Posterior cingulate gyrus (tissue), 11 donors: ENCODE measurements at regions not wholly inside any gene's neighbourhood (a gene's known extent, or its start where the extent isn't known, plus 50 kb on each side); places are given as distances from the start of the nearest gene placed in this dataset.

Experiments
- DNase-seq, 10 donors: peaks; one replicate each; pipeline versions ENCODE4 v3.0.0 to v3.0.0-alpha.2; 2020 to 2021; ENCODE audit warnings: mixed read lengths in 3 of 10
- intact Hi-C: fragments of 100-400 bp; cut with DNase I; formaldehyde crosslinking; loops from one replicate; pipeline ENCODE4 v1.15.1; 2023

DNA sequence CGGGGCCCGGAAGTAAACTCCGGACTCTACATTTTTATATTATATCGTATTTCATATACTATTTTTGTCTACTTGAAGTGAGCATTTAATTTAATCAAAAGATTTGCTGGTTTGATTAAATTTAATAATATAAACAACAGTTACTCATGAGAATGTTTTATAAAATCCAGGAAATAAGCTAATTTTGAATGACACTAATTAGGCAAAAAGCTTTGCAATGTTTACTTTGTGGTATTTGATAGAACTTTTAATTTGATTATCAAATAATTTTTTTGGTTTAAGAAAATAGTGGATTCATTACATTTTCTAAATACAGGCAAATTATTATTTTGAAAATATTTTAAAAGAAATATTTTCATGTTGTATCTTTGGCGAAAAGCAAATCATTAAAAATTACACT, 900.4 kb upstream of the CDH2 start:
- DNase-seq: no peak
- intact Hi-C loops: no loop called here

DNA sequence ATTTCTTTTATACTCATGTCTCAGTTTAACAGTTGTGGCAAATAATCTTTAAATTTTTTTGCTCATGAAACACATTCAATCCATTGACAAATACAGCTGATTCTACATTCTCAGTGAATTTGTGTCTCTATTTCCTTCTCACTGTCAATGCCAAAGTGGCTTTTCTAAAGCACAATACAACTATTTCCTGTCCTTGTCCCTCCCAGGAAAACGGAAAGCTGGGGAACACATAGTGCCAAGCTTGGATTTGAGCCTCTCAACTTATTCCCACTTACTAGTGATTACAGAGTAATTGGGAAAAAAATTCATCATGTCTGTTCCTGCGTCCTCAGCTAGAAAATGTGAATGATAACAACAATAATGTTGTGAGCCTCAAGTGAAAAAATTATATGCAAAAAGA, 899.7 kb upstream of the CDH2 start:
- intact Hi-C loops: no loop called here

DNA sequence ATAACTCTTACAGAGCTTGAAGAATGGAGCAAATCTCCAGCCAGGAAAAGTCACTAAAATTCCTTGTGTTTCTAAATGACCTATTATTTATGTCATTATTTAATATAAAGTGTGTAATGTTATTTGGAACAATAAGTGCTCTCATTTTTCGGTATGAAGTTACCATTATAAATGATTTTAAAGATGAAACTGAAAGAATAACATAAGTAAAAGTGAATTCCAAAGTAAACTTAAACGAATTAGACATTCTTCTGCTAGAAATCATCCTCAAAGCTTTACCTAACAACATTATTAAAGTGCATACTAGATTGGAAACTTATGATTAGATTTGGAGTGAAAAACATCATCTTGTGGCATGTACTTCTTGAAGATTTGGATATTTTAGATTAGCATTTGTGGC, 897.2 kb upstream of the CDH2 start:
- intact Hi-C loops: no loop called here

More for the DNA sequence above, 899.7 kb upstream of the CDH2 start:
- DNase-seq: no peak

DNA sequence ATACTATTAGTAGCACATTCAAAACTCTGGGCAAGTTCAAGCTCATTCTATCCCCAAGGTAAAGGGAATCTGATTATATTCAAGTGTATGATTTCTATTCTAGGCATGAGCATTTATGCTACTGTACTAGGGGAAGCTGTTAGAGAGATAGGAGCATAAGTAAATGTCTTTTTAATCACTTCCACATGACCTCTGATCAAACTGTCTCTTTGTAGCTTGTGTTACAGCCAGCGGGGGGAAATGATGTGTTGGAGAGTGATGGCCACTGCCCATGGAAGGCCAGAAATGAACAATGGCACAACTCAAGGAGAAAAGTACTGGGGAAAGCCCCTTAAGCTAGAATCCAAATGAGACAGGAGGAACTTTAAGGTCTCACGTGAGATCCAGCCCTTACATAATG, 894.9 kb upstream of the CDH2 start:
- DNase-seq: no peak
- intact Hi-C loops: no loop called here

More for the DNA sequence above, 897.2 kb upstream of the CDH2 start:
- DNase-seq: no peak

DNA sequence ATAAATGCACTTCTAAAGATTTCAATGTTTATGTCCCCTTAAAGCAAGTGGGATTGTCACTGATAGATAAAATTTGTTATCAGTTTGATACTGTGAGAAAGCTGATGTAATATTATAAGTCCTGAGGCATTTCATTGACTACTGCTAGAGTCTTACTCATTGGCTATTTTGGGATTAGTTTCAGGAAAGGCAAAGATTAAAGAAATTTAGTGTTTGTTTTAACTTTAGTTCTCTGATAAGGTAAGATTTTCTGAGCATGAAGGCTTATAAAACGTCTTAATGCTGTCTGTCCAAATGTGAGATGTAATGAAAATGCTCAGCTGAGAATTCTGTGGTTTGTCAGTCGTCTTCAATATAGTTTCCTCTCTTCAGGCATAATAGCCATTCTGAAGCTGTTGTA, 886.4 kb upstream of the CDH2 start:
- intact Hi-C loops: no loop called here
- no peak for DNase-seq

DNA sequence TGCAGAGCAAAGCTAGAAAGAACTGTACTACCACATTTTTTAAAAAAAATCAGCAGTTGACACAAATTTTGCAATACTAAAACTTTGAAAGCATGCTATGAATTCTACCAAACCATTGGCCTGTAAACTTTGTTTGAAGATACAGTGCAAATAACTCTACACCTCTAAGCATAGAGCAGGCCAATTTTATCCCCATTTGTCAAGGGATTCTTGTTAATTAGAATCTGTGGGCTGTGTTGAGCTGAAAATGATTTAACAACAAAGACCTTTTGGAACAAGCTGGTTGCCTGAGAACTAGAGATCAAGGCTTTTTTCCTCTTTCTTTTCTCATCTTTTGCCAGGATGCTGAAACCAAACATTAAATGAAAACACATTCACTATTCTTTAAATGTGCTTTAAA, 886.0 kb upstream of the CDH2 start:
- intact Hi-C loops: no loop called here
- DNase-seq: no peak

DNA sequence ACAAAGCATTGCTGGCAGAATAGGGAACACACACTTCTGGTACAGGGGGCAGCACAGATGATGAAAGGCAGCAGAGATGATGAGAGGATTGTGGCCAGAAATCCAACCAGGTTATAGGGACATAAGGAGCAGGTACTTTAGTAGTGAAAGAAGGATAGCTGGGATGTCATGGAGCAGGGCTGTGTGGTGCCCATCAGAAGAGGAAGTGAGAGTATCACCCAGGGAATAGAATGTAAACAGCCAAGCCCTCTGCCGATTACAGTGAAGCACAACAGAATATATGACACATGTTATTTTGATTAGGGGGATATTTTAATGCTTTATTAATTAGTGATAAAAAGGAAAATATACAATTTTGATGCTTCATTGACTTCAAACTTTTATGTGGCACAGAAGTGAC, 883.4 kb upstream of the CDH2 start:
- DNase-seq: no peak
- intact Hi-C loops: no loop called here

DNA sequence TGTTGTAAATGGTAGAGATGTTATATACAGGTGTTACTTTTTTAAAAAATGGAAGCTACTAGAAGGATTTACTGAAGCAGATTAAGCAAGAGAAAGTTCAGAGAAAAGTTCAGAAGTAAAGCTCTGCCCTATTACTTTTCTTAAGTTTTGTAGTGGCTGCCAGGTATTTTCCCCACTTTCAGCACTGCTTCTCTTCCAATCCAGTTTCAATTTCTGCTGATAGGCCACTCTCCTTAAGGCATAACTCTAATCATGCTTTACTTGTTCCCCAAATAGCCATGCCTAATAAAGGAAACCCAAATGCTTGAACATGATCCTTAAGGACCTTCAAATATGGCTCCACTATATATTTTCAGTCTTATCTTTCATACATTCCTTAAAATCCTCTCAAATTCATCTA, 880.8 kb upstream of the CDH2 start:
- no peak for DNase-seq
- intact Hi-C loops: no loop called here

DNA sequence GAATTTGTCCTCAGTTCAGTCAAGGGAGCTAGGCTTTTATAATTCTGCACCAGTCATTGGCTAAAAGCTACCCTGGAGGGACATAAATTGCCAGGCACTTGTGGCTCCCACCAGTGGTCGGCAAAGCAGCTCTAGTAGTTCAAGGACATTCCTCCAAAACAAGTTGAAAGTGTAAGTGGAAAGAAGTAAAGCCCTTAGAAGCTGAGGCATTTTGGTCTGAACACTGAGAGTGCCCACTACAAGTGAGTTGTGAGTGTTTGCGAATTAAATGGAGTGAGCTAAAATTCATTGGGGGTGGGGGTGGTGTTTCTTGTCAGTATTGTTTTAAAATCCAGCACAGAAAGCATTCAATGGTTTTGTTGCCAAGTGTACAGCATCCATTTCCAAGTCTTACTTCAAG, 879.9 kb upstream of the CDH2 start:
- intact Hi-C loops: no loop called here
- DNase-seq: no peak

DNA sequence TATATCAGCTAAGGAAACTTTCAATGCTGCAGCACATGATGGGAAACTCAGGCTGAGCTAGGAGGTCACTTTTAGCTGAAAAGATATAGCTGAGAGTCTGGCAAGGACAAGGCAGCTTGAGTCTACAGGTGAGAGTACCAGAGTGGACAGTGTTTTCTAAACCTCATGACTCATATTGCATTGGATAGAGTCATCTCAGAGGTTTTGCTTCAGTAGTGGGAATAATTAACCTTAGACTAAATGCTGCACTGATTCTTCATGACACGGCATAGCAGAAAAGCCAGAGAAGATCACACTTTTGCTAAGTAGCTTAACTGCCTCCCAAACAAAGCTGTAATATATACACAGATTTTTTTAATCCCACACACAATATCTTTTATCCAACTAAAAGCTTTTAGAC, 865.0 kb upstream of the CDH2 start:
- intact Hi-C loops: no loop called here
- DNase-seq: no peak

DNA sequence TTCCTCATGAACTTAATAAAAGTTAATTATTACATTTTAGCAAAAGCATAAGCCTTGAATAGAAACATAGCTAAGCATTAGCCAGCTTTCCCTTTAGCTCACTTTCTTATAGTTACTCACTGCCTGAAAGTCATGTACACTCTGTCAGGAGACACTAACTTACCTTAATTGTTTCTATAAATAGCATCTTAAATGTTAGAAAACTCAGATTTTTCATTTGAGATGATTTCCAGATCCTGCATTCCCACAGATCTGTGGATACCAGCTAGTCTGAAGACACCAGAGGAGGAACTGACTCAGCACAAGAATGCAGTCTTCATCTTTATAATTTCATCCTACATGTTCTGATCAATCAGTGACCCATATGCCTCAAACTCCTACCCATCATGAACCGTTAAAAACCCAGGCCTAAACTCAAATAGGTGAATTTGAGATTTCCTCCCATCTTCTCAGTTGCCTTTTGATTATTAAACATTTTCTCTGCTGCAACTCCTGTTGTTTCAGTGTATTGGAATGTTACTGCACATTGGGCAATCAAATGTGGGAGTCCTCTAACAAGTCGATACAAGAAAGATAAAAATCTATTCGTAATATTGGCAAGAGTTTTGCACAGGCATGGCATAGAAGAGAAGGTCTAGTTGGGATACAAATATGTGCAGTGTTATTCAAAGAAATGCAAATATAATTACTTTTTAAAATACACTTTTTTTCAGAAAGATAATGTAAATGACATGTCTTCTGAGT, 857.4 kb upstream of the CDH2 start:
- intact Hi-C loops: no loop called here
- no peak for DNase-seq

DNA sequence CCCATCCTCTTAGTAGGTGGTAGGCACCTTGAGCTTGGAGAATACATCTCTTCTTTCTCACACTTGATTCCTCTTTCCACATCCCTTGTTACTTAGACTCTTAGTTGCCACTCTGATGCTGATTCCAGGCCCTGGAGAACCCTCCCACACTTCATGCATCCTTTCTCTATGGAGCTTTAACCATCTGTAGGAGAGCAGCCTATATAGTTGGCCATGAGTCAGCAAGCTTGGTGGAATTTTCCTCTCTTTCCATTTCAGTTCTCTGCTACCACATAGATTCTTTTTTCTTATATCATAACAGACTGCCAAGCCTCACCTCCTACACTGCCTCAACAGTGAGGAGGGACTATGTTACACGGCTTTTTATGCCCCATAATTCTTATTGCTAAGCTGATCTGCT, 851.6 kb upstream of the CDH2 start:
- peak in 2 of 10 donors; percentile 7 to 66 for DNase-seq
- intact Hi-C loops: no loop called here

DNA sequence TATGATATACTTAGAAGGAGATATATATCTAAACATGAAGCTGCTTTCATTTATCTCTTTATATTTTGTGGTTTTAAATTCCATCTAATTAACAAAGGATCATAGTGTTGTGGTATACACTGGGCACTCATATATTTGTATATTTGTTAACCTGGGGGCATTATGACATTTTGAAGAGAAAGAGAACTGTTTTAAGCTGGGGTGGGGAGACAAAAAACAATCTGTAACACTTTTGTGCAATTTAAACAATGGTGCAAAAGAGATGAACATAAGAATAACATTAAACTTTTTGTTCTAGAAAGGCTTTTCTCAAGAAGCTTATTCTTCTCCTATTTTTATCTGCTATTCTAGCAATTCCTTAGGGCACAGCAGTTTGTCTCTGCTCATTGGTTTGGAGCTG, 842.0 kb upstream of the CDH2 start:
- no peak for DNase-seq
- intact Hi-C loops: no loop called here

DNA sequence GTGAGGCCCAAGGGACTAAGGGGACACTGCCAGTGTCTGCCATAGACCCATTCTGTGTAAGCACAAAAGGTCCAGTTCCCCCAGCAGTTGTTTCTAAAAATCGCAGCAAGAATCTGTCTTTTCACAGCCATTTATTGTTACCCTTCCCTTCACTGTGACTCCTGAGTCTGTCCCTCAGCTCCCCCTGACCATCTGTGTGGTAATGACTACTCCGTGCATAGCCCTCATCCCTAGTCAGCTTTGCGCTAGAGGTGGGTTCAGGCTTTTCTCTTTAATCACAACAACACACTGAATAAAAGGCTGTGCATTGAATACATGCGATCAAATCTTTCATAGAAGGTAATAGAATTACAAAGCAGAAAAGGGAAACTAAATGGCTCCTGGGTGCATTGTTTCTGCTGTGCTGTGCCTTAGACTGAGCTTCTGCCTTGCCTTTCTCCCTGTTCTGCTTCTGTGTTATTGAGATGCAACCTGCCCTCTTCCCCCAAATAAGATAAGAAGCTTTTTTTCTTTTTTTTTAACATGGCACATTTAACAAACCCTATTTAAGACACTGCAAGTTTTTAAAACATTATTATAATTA, 836.0 kb upstream of the CDH2 start:
- intact Hi-C loops: no loop called here
- no peak for DNase-seq

DNA sequence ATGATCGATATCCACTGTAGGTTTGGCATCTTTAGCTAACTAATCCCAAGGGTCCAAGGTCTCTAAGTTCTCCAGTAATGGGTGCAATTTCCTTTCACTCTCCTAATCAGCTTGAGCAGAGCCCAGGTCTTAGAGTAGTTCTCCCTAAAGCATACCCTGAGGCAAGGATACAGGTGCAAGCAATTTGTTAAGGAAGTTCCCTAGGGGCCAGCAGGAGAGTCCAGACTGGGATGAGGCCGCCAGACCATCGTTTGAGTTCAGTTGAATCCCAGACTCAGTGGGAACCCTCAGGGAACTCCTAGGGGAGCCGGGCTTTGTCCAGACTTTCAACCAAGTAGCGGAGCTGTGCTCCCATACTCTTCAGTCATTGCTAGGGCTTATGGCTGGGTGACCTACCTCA, 835.4 kb upstream of the CDH2 start:
- intact Hi-C loops: no loop called here
- DNase-seq: no peak

DNA sequence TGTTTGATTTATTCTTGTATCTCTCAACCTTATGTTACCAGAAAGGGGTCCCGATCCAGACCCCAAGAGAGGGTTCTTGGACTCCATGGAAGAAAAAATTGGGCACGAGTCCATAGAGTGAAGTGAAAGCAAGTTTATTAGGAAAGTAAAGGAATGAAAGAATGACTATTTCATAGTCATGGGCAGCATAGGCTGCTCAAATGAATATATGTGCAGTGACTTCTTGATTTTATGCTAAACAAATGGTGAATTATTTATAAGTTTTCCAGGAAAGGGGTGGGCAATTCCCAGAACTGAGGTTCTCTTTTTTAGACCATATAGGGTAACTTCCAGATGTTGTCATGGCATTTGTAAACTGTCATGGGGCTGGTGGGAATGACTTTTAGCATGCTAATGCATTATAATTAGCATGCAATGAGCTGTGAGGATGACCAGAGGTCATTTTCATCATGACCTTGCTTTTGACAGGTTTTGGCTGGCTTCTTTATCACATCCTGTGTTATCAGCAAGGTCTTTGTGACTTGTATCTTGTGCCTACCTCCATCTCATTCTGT, 832.4 kb upstream of the CDH2 start:
- intact Hi-C loops: no loop called here
- no peak for DNase-seq

DNA sequence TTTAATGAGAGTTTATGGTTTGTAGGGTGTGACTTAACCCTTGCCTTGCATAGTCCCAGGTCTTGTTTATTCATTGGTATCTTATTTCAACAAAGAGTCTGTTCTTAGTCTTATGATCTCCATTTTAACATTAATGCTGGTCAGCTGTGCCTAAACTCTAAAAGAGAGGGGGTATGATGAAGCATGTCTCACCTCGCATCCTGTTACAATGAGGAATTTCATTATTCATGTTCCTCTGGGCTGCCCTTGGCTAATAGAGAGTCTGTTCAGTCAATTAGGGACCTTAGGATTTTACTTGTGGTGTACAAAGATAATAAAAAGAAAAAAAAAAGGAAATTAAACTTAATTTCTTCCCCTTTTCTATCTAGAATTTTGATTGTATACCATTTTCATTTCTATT, 831.9 kb upstream of the CDH2 start:
- intact Hi-C loops: no loop called here
- no peak for DNase-seq

DNA sequence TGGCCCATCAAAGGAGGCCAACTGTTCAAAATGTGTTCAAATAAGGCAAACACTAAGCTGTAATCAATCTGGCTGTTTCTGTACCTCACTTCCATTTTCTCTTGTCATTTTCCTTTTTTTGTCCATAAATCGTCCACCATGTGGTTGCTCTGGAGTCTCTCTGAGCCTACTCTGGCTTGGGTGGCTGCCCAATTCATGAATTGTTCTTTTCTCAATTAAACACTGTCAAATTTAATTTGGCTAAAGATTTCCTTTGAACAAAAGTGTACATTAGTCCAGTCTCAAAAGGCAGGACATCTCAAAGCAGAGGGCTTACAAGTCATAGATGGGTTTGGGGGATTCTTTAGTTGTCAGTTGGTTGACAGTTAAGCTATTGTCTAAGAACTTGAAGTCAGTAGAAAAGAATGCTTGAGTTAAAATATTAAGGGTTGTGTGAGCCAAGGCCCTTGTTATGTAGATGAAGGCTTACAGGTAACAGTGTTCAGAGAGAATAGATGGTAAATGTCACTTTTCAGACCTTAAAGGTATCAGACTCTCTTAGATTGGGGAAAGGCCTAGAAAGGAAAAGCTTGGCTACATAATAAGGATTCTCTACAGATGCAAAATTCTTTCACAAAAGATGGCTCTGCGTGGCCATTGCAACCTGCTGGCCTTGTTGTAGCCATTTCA, 831.2 kb upstream of the CDH2 start:
- intact Hi-C loops: no loop called here
- DNase-seq: no peak

DNA sequence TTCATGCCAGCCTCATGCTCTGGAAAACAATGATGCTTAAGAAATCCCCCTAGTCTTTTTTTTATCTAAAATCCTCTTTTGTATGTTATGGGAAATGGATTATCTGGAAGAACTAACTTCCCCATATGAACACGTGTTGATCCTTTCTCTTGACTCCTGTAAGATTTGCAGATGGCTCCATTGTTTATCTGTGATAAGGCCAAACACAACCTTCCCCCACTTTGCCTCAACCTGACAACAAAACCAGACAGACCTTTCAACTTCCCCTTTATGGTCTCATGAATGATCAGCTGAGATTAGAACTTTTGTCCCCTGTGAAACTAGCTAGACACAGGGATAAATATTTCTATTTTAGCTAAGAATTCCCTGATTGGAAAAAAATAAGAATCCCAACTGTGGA, 828.0 kb upstream of the CDH2 start:
- DNase-seq: no peak
- intact Hi-C loops: no loop called here

DNA sequence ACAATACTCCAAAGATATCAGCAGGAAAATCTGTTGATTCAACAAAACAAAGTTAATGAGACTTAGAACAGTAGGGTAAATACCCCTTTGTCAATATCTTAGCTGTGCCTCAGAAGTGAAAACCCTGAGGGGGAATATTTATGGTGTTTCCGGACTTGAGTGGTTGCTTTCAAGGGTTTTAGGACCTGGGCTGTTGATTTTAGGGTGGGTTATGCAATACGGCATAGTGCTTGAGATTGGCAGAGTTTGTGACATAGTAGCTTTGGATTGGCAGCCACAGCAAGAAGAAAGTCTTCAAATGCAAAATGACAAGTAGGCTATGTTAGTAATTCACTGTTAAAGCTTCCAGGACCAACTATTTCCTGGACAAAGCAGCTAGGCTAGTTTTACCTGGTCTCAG, 826.3 kb upstream of the CDH2 start:
- no peak for DNase-seq
- intact Hi-C loops: no loop called here

DNA sequence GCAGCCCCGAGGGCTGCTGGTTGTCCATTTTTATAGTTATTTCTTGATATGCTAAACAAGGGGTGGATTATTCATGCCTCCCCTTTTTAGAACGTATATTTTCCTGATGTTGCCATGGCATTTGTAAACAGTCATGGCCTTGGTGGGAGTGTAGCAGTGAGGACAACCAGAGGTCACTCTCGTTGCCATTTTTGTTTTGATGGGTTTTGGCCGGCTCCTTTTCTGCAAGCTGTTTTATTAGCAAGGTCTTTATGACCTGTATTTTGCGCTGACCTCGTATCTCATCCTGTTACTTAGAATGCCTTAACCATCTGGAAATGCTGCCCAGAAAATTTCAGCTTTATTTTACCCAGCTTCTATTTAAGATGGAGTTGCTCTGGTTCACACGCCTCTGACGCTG, 825.8 kb upstream of the CDH2 start:
- no peak for DNase-seq
- intact Hi-C loops: no loop called here

DNA sequence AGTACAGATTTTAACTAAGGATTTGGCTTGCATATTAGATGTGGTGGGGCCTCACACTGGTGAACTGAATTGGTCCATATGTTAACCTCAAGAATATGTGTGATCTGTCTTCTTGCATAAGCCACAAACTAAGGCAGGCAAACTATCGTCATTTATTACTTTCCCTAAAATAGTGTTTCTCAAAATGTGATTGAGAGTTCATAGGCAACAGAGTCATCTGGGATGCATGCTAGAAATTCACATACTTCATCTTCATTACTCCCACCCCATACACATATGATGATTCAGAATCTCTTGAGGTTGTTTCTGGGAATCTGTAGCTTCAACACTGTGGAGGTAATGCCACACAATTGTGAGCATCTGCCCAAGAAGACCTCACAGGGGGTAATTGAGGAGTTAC, 822.8 kb upstream of the CDH2 start:
- no peak for DNase-seq
- intact Hi-C loops: no loop called here
